Left lung (tissue), 4 donors: ENCODE measurements at regions not wholly inside any gene's neighbourhood (a gene's known extent, or its start where the extent isn't known, plus 50 kb on each side); places are given as distances from the start of the nearest gene placed in this dataset.

ENCODE experiments used
- ATAC-seq: fragments of 200-7000 bp; cut with Tn5 transposase; one replicate; pipeline ENCODE4 v1.9.1; 2020; ENCODE audit warnings: moderate library complexity
- DNase-seq, 4 donors: peaks; one replicate each; pipeline ENCODE4 v3.0.0-alpha.2; 2013 to 2020
- H3K27ac ChIP-seq, 2 donors: fragments of 200-600 bp; sonication (generic) in 1 of 2; one replicate each; pipeline versions ENCODE4 v1.5.0 to v1.8.0; 2020 to 2021
- H3K27me3 ChIP-seq, 2 donors: fragments of 200-600 bp; sonication (generic) in 1 of 2; one replicate each; pipeline versions ENCODE4 v1.5.0 to v1.8.0; 2020 to 2021
- H3K36me3 ChIP-seq, 2 donors: fragments of 200-600 bp; sonication (generic) in 1 of 2; one replicate each; pipeline versions ENCODE4 v1.5.0 to v1.8.0; 2020 to 2021
- H3K4me1 ChIP-seq, 2 donors: fragments of 200-600 bp; one replicate each; pipeline ENCODE4 v1.8.0; 2021
- H3K4me3 ChIP-seq, 2 donors: fragments of 200-600 bp; sonication (generic) in 1 of 2; one replicate each; pipeline versions ENCODE4 v1.5.0 to v1.8.0; 2020 to 2021; ENCODE audit warnings: mild to moderate bottlenecking in 1 of 2
- H3K9me3 ChIP-seq, 2 donors: fragments of 200-600 bp; sonication (generic) in 1 of 2; one replicate each; pipeline versions ENCODE4 v1.5.0 to v1.8.0; 2020 to 2021
- CTCF ChIP-seq, 2 donors: fragments of 200-600 bp; sonication (generic) in 1 of 2; IDR thresholded peaks; one replicate each; pipeline versions ENCODE4 v1.5.0 to v1.8.0; 2021; ENCODE audit warnings: antibody characterized with exemption in 2 of 2
- intact Hi-C, 2 donors: fragments of 100-400 bp; cut with DNase I; formaldehyde crosslinking; loops; one replicate each; pipeline versions ENCODE4 v1.11.2 to v1.14.2; 2022
- donor health status: DM: no; HTN: yes; CAD: no.
- donor health status: DM: no; HTN: no; CAD: no.

- H3K36me3 ChIP-seq = no peaks in the 10 kb centered on the region
- no peaks in the 10 kb centered on the region for H3K27me3 ChIP-seq
- H3K27ac ChIP-seq = no peak overlapping the region
- no peak for TF ChIP-seq CTCF (IDR thresholded peaks at IDR 0.05)
- no peaks in the 10 kb centered on the region for H3K9me3 ChIP-seq
- intact Hi-C loops = no loop called here
- H3K4me1 ChIP-seq = peaks cover 0 to 5% of the 10 kb centered on the region in 2 donors
- ATAC-seq (no peak), DNase-seq (no peak)
- no peak overlapping the region for H3K4me3 ChIP-seq
Observed at GRCh38 chr10:120641695-120642094, 184.7 kb downstream of the PLPP4 start.

- no peaks in the 10 kb centered on the region for H3K36me3 ChIP-seq
- H3K4me3 ChIP-seq = no peak overlapping the region
- TF ChIP-seq CTCF (IDR thresholded peaks at IDR 0.05) = no peak
- peaks cover 0 to 5% of the 10 kb centered on the region in 2 donors for H3K4me1 ChIP-seq
- intact Hi-C loops = no loop called here
- H3K9me3 ChIP-seq = no peaks in the 10 kb centered on the region
- H3K27ac ChIP-seq = no peak overlapping the region
- no peak for ATAC-seq
- no peaks in the 10 kb centered on the region for H3K27me3 ChIP-seq
- DNase-seq = no peak
Observed at GRCh38 chr10:120643351-120643750, 186.3 kb downstream of the PLPP4 start.

- Histone ChIP-seq H3K27ac (no peak overlapping the region), H3K9me3 (no peaks in the 10 kb centered on the region), H3K27me3 (no peaks in the 10 kb centered on the region), H3K4me3 (no peak overlapping the region), H3K36me3 (no peaks in the 10 kb centered on the region), H3K4me1 (peaks cover 0 to 5% of the 10 kb centered on the region in 2 donors)
- DNase-seq (no peak), ATAC-seq (no peak)
- TF ChIP-seq CTCF (IDR thresholded peaks at IDR 0.05) = no peak
- intact Hi-C loops = no loop called here
Observed at GRCh38 chr10:120644556-120645410, 187.8 kb downstream of the PLPP4 start.

- H3K9me3 ChIP-seq = no peaks in the 10 kb centered on the region
Observed at GRCh38 chr10:120646159-120646732, 189.2 kb downstream of the PLPP4 start.

More at GRCh38 chr10:120646159-120646732, 189.2 kb downstream of the PLPP4 start:
- Histone ChIP-seq H3K4me3 (no peak overlapping the region), H3K4me1 (peaks cover 0 to 5% of the 10 kb centered on the region in 2 donors), H3K27ac (no peak overlapping the region), H3K36me3 (no peaks in the 10 kb centered on the region), H3K27me3 (no peaks in the 10 kb centered on the region)
- DNase-seq (no peak), ATAC-seq (no peak)
- intact Hi-C loops = no loop called here
- TF ChIP-seq CTCF (IDR thresholded peaks at IDR 0.05) = no peak
